Renal cortical epithelial cell (primary cell): ENCODE measurements at regions not wholly inside any gene's neighbourhood (a gene's known extent, or its start where the extent isn't known, plus 50 kb on each side); places are given as distances from the start of the nearest gene placed in this dataset.

Experiments used
- DNase-seq: peaks from one replicate; pipeline ENCODE4 v3.0.0-alpha.2; 2011; ENCODE audit warnings: low read depth

- no peak for DNase-seq
Measured at GRCh38 chr22:48319321-48320047, 1508.2 kb downstream of the BRD1 start.

DNA sequence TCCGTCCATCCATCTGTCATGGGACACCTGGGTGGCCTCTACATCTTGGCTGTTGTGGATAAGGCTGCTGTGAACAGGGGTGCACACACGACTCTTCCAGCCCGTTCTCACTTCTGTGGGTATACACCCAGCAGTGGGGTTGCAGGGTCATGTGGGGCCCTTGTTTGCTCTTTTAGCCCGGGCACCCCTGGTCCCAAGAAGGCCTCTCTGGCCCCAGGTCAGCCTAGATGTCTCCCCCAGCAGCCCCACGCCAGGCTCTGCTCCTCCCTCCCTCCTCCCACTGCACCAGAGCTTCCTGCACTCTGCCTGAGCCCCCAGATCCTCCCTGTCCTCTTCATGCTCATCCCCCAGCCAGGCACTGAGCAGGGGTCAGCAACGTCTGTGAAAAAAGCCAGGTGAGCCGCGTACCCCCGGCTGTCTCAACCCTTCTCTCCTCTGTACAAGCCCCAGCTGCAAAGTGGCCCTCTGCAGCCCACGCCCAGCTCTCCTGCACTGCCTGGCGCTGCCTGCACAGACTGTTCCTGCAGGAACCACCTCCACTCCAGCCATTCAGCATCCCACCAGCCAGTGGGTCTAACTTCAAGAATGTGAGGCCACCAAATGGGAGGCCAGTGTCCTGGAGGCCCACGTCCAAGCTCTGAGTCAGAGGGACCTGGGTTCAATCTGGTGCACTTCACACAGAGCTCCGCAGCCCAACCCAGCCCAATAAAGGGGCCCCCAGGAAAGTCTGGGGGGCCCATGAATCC, 1508.9 kb downstream of the BRD1 start:
- no peak for DNase-seq

GRCh38 chr22:48318173-48318572, 1509.5 kb downstream of the BRD1 start:
- DNase-seq: no peak

DNA sequence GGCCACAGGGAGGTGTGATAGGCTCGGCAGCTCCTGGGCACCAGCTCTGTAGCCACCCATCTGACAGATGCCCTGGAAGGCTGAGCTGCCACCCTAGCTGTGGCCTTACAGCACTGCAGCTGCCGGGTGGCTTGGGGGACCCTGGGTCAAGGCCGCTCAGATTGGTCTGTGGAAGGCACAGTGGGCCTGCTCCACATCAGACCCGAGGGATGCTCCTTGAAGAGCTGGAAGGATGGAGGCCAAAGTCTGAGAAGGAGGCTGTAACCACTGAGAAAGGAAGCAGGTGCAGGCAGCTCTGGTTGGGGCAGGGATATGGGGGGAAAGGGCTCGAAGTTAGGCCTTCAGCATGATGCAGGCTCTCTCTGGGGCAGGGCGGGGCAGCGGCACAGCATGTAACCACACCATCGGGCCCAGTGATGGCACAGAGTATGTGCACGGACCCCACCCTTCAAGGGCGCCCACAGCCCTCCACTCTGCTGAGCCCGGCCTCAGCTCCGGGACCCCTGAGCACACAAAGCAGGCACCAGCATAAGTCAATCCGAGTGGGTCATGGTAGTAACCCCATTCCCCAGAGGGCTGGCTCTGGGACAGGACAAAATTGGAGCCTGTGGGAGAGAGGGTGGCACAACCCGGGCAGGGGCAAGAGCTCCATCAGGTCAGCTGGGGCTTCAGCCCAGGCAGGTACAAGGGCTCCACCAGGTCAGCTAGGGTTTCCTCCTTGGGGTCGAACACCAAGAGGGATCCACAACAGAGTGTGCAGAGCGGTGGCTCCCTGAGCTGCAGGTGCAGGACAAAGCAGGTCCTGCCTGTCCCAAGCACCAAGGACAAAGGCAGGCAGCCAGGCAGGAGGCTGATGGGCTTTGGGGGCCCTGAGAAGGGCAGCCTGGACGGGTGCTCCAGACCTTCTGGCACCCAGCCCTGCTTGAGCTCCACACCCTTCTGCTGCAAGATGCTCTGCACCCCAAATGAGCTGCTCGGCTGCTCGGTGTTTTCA, 1511.1 kb downstream of the BRD1 start:
- DNase-seq: no peak

DNA sequence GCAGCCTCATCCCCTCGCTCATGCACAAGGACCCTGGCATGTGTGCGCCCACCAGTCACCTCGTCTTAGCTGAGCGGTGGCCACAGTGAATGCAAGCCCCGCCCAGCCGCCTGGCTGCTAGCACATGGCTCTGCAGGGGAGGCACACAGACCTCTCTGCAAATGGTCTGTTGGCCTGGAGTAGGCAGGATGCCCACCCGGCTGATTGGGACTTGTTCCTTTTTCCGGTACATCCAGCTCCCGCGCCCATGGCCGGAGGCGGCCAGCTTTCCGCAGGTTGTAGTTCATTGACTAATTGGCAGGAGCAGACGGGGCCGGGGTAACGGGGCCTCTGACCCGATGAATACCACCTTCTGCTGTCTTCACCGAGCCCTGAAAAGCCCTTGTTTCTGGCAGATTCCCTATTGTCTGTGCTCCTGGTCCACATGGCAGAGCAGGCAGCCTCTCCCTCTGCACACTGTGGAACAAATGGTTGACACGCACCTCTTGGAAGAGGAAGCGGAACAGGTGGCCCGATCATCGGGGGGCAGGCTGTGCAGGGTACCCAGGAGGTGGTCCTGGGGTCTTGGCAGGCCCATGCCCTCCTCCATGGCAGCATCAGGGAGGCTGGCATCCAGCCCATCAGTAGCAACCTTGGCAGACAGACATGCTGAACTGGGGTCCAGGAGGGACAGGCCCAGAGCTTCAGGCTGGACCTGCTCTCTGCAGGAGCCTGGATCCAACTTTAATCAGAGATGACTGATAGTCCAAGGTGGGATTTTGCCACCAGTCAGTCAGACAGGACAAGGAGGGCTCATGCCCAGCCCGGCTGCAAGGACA, 1512.0 kb downstream of the BRD1 start:
- DNase-seq: no peak

DNA sequence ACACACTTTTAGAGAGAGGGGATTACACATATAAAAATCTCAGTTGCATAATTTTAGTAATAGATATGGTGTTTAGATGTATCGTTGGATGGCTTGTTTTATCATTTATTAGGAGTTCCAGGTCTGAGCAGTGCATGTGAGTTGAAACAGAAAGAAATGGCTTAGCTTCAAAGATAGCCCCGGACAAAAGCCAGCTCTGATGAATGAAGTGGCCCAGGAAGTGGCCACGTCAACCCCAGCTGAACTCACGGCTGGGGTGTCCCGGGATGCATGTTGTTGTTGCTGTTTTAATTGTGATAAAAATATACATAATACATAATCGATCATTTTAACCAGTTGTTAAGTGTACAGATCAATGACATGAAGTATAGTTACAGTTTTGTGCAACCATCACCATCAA, 1513.6 kb downstream of the BRD1 start:
- DNase-seq: no peak

GRCh38 chr22:48313175-48313830, 1514.4 kb downstream of the BRD1 start:
- DNase-seq: no peak

GRCh38 chr22:48310740-48311139, 1516.9 kb downstream of the BRD1 start:
- DNase-seq: no peak

DNA sequence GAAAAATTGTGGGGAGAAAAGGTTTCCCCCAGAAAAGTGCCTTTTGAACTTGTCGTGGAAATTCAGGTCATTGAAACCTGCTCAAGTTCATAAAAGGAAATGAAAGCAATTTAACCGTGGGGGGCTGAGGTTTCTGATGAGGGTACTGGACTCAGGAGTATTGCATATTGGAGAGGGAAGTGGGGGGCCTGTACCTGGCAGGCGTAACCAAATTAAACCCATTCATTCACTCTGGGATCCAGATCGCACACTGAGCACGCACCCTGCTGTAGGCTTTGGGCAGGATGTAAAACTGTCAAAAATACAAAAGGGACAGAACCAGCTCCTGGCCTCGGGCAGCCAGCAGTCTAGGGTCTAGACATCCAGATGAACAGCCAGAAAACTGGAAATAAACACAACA, 1517.4 kb downstream of the BRD1 start:
- no peak for DNase-seq

DNA sequence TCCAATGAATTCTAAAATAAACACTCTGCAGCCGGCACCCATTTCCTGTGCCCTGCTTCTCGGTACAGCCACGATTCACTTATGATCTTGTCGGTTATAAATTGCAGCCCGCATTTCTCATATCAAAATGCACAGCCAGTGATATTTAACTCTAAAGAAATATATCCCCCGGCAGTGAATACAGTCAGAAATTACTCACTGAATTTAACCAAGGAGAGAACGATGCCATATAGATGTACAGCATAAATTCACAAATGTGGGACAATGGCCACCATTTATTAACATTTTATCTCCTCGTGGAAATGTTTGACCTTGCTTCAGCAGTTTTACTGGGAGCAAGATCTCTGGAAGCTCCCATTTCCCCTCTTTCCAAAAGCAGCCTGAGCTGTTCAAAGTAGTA, 1517.8 kb downstream of the BRD1 start:
- no peak for DNase-seq

- no peak for DNase-seq
Measured at GRCh38 chr22:48309115-48309705, 1518.5 kb downstream of the BRD1 start.

DNA sequence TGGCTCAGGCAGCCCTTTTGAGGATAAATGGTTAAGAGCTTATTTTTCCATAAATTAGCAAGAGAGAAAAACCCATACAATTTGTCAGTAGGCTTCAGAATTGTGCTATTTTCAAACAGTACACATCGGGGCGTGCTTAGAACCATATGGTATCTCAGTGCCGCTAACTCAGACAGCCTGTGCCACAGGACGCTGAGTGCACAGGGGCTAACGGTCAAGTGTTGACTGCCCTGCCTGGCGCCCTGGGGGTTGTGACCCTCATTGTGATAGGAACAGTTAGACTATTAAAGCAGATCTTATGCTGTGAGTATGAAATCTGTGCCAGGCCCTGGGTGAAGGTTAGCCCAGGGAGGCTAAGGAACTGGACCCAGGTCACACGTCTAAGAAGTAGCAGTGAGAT, 1519.7 kb downstream of the BRD1 start:
- DNase-seq: no peak

DNA sequence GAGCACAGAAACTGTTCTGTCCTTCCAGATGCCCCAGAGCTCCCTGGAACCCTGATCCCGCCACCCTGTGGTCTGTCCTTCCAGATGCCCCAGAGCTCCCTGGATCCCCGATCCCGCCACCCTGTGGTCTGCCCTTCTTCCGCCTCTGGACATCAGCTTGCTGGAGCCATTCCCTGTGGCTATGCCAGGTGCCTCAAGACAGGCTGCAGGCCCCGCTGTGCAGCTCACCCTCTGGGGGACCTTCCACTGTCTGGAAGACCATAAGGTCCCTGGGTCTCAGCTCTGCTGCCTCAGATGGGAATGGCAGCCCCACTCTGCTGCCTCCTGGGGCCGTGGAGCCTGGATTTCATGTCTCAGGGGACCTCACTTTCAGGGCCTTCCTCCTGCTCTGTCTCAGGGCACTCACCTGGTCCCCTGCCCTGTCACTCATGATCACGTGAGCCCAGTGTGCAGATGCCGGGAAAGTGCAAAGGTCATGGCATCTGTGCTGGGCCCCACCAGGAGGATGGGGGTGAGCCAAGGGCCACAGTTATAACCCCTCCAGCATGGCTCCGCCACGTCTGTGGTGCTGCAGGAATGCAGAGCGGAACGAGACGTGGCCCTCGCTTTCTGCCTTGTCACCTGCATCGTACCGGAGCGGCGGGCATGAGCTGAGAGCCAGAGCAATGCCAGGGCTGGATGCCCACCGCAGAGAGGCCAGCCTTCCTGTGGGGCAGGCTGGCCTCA, 1520.7 kb downstream of the BRD1 start:
- DNase-seq: no peak

DNA sequence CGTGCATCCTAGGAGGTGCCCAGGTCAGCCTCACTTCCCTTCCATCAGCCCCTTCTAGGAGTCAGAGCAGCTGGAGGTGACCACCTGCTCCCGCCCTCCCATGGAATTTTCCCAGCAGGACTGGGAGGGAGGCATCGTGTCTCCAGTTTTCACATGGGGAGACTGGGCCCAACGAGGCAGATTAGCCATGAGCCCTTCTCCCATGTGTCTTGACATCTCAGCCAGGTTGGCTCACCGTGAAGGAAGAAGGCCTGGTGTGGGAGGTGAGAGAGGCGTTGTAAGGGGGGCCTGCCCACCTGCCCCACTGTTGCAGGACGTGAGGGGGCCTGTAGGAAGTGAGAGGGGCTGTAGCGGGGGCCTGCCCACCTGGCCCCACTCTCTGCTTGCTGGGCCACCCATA, 1521.4 kb downstream of the BRD1 start:
- DNase-seq: no peak

GRCh38 chr22:48305726-48306235, 1521.9 kb downstream of the BRD1 start:
- no peak for DNase-seq

DNA sequence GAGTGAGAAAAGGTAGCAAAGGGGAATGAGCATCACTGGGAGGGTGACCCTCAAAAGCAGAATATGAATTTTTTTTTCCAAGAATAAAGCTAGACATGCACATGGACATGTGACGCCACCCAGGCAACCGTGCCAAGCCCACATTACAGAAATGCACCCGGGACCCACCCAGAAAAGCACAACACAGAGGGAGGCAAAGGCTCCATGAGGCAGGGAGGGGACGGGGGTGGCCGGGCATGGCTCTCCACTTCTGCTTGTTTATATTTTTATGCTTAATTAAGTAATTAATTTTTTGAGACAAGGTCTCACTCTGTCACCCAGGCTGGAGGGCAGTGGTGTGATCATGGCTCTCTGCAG, 1524.3 kb downstream of the BRD1 start:
- no peak for DNase-seq

GRCh38 chr22:48302657-48303368, 1524.9 kb downstream of the BRD1 start:
- DNase-seq: no peak

DNA sequence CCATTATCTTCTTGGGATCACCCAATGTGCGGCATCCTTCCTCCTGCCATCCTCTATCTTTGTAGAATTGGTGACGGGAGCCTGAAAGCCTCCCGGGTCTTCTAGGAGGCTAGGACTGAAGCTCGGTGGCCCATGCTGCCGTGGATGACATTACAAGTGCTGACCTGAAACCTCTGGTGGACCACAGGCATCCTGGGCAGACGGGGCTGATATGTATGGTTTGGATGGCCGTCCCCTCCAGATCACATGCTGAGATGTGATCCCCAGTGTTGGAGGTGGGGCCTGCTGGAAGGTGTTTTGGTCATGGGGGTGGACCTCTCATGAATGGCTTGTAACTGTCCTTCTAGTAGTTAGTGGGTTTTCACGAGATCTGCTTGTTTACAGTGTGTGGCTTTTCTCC, 1525.8 kb downstream of the BRD1 start:
- no peak for DNase-seq

GRCh38 chr22:48301421-48301820, 1526.3 kb downstream of the BRD1 start:
- DNase-seq: no peak
